ENCODE measurements at regions not wholly inside any gene's neighbourhood (a gene's known extent, or its start where the extent isn't known, plus 50 kb on each side); places are given as distances from the start of the nearest gene placed in this dataset.

GRCh38 chr9:90156318-90156717, 486.3 kb downstream of the DIRAS2 start:
- TF ChIP-seq CTCF (tag by site-specific recombination; IDR thresholded peaks at IDR 0.05) (no peak), ZNF692 (tag by site-specific recombination; IDR thresholded peaks at IDR 0.05) (no peak), MZF1 (tag by site-specific recombination; IDR thresholded peaks at IDR 0.05; ENCODE audit: borderline replicate concordance) (no peak), ZNF433 (tag by site-specific recombination; IDR thresholded peaks at IDR 0.05; ENCODE audit: low read depth) (no peak), PBX3 (CRISPR knock-in tag; IDR thresholded peaks at IDR 0.05) (no peak), ZNF121 (tag by site-specific recombination; IDR thresholded peaks at IDR 0.05) (no peak), RBAK (tag by site-specific recombination; IDR thresholded peaks at IDR 0.05) (no peak), YY1 (tag by site-specific recombination; IDR thresholded peaks at IDR 0.05) (no peak)
